Ammon's horn (tissue), 1 donor: ENCODE measurements at regions not wholly inside any gene's neighbourhood (a gene's known extent, or its start where the extent isn't known, plus 50 kb on each side); places are given as distances from the start of the nearest gene placed in this dataset.
"Not testable (repeated sequence)": the region's sequence is repeated elsewhere in the genome, so short reads cannot be mapped to it uniquely, and the experiment has no call there.

Source experiments
- DNase-seq: peaks from one replicate; pipeline ENCODE4 v3.0.0-alpha.2; 2016; ENCODE audit warnings: low spot score

- DNase-seq = no peak
Measured at GRCh38 chr6:23784301-23784919, 341.6 kb upstream of the NRSN1 start.

- no peak for DNase-seq
Measured at GRCh38 chr6:23790756-23791155, 335.3 kb upstream of the NRSN1 start.

GRCh38 chr6:23797041-23797440, 329.0 kb upstream of the NRSN1 start:
- no peak for DNase-seq

GRCh38 chr6:23804289-23804688, 321.7 kb upstream of the NRSN1 start:
- not testable (repeated sequence) for DNase-seq

- not testable (repeated sequence) for DNase-seq
Measured at GRCh38 chr6:23821141-23821540, 304.9 kb upstream of the NRSN1 start.

- DNase-seq = no peak
Measured at GRCh38 chr6:23823421-23823820, 302.6 kb upstream of the NRSN1 start.

GRCh38 chr6:23826572-23826971, 299.4 kb upstream of the NRSN1 start:
- no peak for DNase-seq

- no peak for DNase-seq
Measured at GRCh38 chr6:23828861-23829260, 297.2 kb upstream of the NRSN1 start.

- DNase-seq = no peak
Measured at GRCh38 chr6:23841116-23841515, 284.9 kb upstream of the NRSN1 start.

GRCh38 chr6:23842760-23843159, 283.3 kb upstream of the NRSN1 start:
- DNase-seq = no peak

- DNase-seq = no peak
Measured at GRCh38 chr6:23851522-23851921, 274.5 kb upstream of the NRSN1 start.

- not testable (repeated sequence) for DNase-seq
Measured at GRCh38 chr6:23853566-23854133, 272.4 kb upstream of the NRSN1 start.

- DNase-seq = not testable (repeated sequence)
Measured at GRCh38 chr6:23854154-23854553, 271.9 kb upstream of the NRSN1 start.

GRCh38 chr6:23855497-23856116, 270.4 kb upstream of the NRSN1 start:
- DNase-seq = no peak

- DNase-seq = no peak
Measured at GRCh38 chr6:23870496-23870895, 255.5 kb upstream of the NRSN1 start.

GRCh38 chr6:23873161-23873560, 252.9 kb upstream of the NRSN1 start:
- no peak for DNase-seq

GRCh38 chr6:23875006-23875405, 251.0 kb upstream of the NRSN1 start:
- DNase-seq = no peak

GRCh38 chr6:23879816-23880215, 246.2 kb upstream of the NRSN1 start:
- DNase-seq = no peak

- no peak for DNase-seq
Measured at GRCh38 chr6:23890543-23891227, 235.3 kb upstream of the NRSN1 start.

- no peak for DNase-seq
Measured at GRCh38 chr6:23905133-23905815, 220.7 kb upstream of the NRSN1 start.

GRCh38 chr6:23910420-23910819, 215.6 kb upstream of the NRSN1 start:
- no peak for DNase-seq

- DNase-seq = no peak
Measured at GRCh38 chr6:23927935-23928334, 198.1 kb upstream of the NRSN1 start.

- no peak for DNase-seq
Measured at GRCh38 chr6:23929201-23929600, 196.8 kb upstream of the NRSN1 start.
